ENCODE measurements at regions not wholly inside any gene's neighbourhood (a gene's known extent, or its start where the extent isn't known, plus 50 kb on each side); places are given as distances from the start of the nearest gene placed in this dataset.

- intact Hi-C loops (cut with DNase I; ENCODE audit: low total_unique reads): no loop called here
- DNase-seq (no peak), ATAC-seq (no peak)
- Histone ChIP-seq H3K4me3 (no peak overlapping the region), H3K9me3 (no peaks in the 10 kb centered on the region), H3K36me3 (no peaks in the 10 kb centered on the region), H3K27ac (no peak overlapping the region), H3K4me1 (no peaks in the 10 kb centered on the region), H3K27me3 (no peaks in the 10 kb centered on the region)
- no peak for TF ChIP-seq CTCF (IDR thresholded peaks at IDR 0.05 in 4 of 5, conservative IDR thresholded peaks at IDR 0.05 in 1 of 5)
- in situ Hi-C loops (cut with MboI; ENCODE audit: low sequenced_read_pairs in 4 of 4): no loop called here
Measured at GRCh38 chr5:61755726-61756222, 423.7 kb downstream of the ZSWIM6 start.

- no peak for TF ChIP-seq CTCF (IDR thresholded peaks at IDR 0.05 in 4 of 5, conservative IDR thresholded peaks at IDR 0.05 in 1 of 5)
- no peak for TF ChIP-seq POLR2A (IDR thresholded peaks at IDR 0.05)
Measured at GRCh38 chr5:61758711-61759110, 426.7 kb downstream of the ZSWIM6 start.

GRCh38 chr5:61765471-61765870 lies 433.4 kb downstream of the ZSWIM6 start:
- intact Hi-C loops (cut with DNase I; ENCODE audit: low total_unique reads): no loop called here
- DNase-seq: no peak
- in situ Hi-C loops (cut with MboI; ENCODE audit: low sequenced_read_pairs in 4 of 4): no loop called here
- TF ChIP-seq POLR2A (IDR thresholded peaks at IDR 0.05): no peak
- TF ChIP-seq CTCF (IDR thresholded peaks at IDR 0.05 in 4 of 5, conservative IDR thresholded peaks at IDR 0.05 in 1 of 5): no peak
- Histone ChIP-seq H3K36me3 (no peaks in the 10 kb centered on the region), H3K27ac (no peak overlapping the region), H3K27me3 (no peaks in the 10 kb centered on the region), H3K4me1 (no peaks in the 10 kb centered on the region), H3K4me3 (no peak overlapping the region), H3K9me3 (no peaks in the 10 kb centered on the region)
- ATAC-seq: no peak

More at GRCh38 chr5:61758711-61759110, 426.7 kb downstream of the ZSWIM6 start:
- in situ Hi-C loops (cut with MboI; ENCODE audit: low sequenced_read_pairs in 4 of 4) (no loop called here), intact Hi-C loops (cut with DNase I; ENCODE audit: low total_unique reads) (no loop called here)
- no peak for DNase-seq
- Histone ChIP-seq H3K36me3 (no peaks in the 10 kb centered on the region), H3K27ac (no peak overlapping the region), H3K4me3 (no peak overlapping the region), H3K9me3 (no peaks in the 10 kb centered on the region), H3K27me3 (no peaks in the 10 kb centered on the region), H3K4me1 (no peaks in the 10 kb centered on the region)
- ATAC-seq: no peak

GRCh38 chr5:61766141-61766540 lies 434.1 kb downstream of the ZSWIM6 start:
- Histone ChIP-seq H3K36me3 (no peaks in the 10 kb centered on the region), H3K27ac (no peak overlapping the region), H3K4me1 (no peaks in the 10 kb centered on the region), H3K27me3 (no peaks in the 10 kb centered on the region), H3K9me3 (no peaks in the 10 kb centered on the region), H3K4me3 (no peak overlapping the region)
- intact Hi-C loops (cut with DNase I; ENCODE audit: low total_unique reads) (no loop called here), in situ Hi-C loops (cut with MboI; ENCODE audit: low sequenced_read_pairs in 4 of 4) (no loop called here)
- no peak for ATAC-seq
- no peak for DNase-seq
- TF ChIP-seq POLR2A (IDR thresholded peaks at IDR 0.05): no peak
- no peak for TF ChIP-seq CTCF (IDR thresholded peaks at IDR 0.05 in 4 of 5, conservative IDR thresholded peaks at IDR 0.05 in 1 of 5)

Data from gastrocnemius medialis (tissue), 4 donors.